Activated CD4-positive, alpha-beta T cell treated with anti-CD3 and anti-CD28 coated beads, Interleukin-2, amount 50 U/mL, for 4 hours (primary cell): ENCODE measurements at regions not wholly inside any gene's neighbourhood (a gene's known extent, or its start where the extent isn't known, plus 50 kb on each side); places are given as distances from the start of the nearest gene placed in this dataset.

Source experiments
- DNase-seq, 2 experiments: peaks; one replicate each; pipeline ENCODE4 v3.0.0-alpha.2; 2020

DNA sequence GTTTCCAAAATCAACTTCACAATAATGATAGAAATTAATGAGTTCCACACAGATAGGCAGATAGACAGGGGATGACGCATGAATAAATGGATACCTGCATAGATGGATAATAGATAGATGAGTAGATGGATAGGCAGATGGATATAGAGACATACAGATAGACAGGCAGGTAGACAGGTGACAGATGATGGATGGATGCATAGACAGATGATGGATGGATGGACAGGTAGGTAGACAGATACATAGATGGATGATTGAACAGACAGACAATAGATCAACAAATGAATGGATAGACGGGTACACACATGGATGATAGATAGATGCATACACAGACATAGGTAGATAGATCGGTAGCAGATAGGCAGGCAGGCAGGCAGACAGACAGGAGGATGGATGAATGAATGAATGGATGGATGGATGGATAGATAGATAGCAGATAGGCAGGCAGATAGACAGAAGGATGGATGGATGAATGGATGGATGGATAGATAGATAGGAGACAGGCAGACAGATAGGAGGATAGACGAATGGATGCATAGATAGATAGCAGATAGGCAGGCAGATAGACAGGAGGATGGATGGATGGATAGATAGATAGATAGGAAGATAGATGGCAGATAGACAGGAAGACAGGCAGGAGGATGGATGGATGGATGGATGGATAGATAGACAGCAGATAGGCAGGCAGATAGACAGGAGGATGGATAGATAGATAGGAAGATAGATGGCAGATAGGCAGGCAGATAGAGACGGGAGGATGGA, 142.5 kb downstream of the RBFOX3 start:
- DNase-seq: no peak

DNA sequence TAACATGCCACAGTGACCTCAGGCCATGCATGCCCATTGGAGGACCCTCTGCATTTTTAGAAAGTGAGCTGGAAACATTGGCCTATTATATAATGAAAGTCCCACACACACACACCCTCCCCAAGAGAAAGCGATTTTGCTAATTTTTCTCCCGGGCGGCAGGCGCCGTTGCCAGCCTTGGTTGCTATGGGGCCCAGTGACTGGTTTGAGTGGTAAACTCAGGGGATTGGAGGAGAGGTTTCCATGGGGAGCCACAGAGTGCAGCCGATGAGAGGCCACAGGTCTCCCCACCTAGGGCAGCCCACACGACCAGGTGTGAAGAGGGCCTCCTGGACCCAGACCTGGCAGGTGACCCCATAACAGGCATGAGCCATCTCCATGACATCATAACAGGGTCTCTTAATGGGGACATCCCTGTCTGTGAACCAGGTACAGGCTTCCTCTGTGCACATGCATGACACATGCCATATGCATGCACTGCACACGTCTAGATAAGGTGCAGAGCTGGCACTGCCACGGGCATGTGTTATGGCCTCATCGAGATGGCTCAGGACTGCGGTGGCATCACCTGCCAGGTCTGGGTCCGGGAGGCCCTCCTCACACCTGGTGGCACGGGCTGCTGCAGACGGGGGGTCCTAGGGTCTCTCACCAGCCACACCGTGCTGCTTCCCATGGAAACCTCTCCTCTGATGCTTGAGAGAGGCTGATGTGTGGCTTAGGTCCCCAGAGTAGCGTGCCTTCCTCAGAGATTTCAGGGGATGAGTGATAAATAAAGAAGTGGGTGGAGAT, 144.1 kb downstream of the RBFOX3 start:
- no peak for DNase-seq

DNA sequence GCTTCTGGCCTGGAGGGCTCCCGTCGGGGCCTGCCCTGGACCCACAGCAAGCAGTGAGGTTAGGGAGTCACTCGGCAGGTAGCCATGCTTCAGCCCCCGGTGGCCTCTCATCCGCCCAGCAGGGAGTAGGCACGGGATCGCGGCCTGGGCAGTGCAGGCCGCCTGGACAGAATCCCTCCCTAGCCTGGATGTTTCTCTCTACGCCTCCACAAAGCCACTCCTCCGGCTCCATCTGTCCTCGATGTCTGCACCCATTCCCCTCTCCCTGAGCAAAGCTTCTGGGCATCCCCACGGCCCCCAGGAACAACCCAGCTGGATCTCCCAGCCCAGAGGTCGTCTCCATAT, 145.2 kb downstream of the RBFOX3 start:
- no peak for DNase-seq

DNA sequence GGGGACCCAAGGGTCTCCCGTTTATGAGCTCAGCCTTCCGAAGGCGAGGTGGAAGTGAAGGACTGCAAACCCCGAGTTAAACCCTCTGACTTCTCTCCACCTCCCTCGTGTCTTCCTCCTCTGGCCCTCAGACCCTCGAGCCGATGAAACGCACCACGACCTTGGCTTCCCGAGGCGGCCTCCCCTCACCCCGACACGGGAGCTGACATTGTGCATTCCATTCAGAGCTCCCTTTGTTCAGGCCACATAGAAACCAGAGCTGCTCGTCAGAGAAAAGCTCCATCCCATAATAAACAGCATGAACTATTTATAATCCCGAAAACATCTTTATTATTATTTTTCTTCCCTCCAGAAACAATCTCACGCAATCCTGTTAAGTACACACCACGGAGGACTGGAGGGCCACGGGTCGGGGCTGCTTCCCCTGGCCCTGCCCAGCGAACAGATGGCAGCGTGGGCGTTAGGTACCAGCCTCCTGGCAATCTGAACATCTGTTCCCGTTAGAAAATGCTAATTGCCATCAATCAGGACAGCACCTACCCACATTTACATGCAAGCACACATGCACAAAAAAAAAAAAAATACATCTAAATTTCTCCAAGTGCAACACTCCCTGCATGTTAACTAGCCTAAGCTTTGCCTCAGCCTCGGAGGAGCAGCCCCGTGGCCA, 145.7 kb downstream of the RBFOX3 start:
- no peak for DNase-seq

DNA sequence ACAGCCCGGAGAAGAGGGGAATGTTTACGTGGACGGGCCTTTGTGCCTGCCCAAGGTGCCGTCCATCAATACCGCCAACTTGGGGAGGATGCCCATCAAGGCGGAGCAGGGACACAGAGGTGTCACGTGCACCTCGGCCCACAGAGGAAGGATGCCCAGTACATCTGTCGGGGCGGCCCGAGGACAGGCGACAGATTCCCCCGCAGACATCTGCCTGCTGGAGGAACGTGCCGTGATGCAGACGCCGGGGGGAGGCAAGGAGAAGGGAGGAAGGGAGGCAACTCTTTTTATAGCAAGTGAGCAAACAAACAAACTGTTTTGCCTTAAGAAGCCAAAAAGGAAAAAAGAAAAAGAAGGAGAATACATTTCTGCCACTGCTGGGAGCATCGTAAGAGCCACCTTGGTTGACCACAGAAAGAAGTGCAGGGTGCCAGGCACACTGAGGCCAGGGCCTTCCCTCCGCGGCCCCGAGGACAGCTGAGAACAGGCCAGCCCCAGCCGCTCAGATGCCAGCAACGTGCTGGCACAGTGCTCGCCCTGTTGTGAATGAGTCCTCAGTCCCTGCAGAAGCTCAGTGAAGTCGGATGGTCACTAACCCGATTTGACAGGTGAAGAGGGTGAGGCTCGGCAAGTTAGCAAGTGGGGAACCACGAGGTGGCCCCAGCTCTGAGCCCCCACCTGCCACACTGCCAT, 146.4 kb downstream of the RBFOX3 start:
- no peak for DNase-seq

DNA sequence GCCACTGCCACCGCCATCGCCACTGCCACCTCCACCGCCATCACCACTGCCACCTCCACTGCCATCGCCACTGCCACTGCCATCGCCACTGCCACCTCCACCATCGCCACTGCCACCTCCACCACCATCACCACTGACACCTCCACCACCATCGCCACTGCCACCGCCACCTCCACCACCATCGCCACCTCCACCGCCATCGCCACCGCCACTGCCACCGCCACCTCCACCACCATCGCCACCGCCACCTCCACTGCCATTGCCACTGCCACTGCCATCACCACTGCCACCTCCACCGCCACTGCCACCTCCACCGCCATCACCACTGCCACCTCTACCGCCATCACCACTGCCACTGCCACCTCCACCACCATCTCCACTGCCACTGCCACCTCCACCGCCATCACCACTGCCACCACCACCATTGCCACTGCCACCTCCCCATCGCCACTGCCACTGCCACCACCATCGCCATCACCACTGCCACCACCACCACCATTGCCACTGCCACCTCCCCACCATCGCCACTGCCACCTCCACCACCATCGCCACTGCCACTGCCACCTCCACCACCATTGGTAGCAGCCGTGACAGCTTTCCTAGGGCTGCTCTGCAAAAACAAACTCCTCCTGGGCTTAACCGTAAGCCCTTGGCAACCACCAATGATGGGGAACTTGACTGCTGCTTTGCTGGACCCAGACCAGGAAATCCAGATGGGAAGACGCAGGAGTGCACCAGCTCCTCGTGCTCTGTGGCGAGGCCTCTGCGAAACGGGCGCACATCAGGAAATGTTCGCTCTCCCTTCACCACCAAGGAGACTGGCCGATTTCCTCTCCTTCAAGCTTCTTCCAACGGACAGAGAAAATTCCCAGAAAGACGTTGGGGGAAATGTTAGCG, 147.2 kb downstream of the RBFOX3 start:
- no peak for DNase-seq

DNA sequence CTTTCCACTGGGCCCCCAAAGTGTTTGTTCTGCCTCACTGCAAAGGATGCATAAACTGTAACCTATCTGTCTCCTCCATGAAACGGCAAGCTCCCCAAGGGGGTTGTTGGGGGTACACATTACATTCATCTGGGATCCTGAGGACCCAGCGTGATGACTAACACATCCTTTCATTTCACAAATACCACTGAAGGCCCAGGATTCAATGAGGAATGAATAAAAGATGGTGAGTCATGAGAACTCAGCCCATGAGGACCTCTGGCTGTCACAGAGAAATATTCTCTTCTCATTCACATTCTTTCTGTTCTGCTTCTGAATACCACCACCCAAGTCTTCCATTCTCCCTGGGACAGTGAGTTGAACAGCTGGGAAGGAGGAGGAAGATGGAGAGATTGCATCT, 149.8 kb downstream of the RBFOX3 start:
- no peak for DNase-seq

DNA sequence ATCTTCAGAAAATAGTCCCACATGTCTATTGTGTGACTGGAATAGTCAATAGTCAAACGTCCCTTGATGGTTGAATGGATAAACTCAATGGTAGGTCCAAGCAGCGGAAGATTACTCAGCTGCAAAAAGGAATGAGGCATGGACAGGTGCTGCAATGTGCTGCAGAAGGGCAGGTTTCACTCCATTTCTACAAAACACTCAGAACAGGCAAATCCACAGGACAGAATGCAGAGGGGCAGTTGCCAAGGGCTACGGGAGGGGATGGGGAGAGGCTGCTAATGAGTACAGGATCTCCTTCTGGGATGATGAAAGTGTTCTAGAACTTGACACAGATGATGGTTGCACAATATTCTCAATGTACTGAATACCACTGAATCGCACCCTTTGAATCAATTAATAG, 151.0 kb downstream of the RBFOX3 start:
- no peak for DNase-seq

DNA sequence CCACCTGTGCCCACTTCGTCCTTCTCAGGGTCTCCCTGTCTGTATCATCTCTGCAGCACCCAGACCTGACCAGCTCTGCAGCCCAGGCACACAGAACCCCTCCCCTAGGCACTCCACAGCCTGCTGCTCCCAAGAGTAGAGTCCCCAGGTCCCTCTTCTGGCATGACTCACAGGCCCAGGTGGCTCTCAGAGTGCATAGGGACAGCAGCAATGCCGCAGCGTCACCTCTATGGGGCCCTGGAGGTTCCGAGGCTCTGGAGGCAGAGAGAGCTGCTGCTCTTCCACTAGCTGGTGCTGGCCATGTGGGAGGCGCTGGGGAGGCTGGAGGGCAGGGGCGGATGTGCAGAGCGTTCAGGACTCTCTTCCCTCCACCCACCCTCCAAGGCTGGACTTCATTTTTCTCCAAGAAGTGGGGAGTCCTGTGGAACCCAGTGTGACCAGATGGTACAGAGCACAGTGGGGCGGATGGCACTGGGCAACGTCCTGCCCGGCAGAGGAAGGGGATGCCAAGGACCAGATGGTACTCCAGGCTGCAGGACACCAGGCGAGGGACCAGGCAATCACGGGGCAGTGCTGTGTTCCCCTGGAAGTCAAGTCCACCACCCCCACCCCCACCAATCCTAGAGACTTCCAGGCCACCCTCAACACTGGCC, 151.7 kb downstream of the RBFOX3 start:
- DNase-seq: no peak

DNA sequence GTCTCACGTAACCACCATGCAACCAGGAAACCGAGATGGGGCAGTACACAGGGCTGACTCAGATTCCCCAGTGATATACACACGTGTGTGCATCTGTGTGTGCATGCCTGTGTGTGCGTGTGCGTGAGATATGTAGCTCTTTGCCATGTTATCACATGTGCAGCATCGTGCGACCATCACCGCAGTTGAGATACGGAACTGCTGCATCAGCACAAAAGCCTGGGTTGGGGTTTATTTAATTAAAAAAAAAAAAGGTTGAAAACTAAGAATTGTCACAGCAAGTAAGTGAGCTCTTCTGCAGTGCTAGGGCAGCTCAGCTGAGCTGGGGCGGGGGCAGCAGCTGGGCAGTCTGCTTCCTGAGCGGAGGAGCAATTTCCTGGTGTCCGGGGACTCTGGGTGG, 152.5 kb downstream of the RBFOX3 start:
- no peak for DNase-seq

DNA sequence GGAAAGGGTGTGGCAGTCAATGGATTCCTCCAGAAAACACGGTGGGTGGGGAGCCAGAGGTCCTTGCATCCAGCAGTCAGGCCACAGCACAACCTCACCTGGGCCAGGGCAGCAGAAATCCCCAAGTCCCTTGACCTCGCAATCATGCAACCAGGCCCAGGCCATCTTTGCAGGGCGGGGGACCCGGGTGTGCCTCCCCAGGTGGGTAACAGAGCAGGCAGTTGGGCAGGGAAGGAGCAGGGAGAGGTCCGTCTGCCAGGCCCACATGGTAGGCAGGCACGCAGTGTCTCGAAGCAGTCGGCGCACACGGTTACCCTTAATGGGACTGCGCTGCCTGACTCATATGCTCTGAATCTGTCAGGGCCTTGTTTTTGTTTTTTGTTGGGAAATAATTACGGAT, 153.0 kb downstream of the RBFOX3 start:
- DNase-seq: no peak

DNA sequence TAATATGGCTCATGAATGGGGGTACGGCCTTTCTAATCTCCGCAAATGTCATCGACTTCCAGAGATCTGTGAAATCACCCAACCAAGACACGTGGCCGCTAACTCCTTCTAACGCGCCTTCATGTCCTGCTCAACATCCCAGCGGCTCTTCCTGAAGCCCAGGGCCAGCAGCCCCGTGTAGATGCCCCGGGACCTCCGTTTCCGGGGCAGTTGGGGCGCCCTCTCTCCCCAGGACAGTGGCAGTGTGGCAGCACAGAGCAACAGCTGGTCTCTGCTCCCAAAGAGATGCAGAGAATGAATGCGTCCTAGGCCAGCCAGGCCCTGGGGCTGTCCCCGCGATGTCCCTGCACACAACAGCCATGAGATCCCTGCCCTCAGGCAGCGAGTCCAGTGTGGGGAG, 153.5 kb downstream of the RBFOX3 start:
- DNase-seq: no peak

DNA sequence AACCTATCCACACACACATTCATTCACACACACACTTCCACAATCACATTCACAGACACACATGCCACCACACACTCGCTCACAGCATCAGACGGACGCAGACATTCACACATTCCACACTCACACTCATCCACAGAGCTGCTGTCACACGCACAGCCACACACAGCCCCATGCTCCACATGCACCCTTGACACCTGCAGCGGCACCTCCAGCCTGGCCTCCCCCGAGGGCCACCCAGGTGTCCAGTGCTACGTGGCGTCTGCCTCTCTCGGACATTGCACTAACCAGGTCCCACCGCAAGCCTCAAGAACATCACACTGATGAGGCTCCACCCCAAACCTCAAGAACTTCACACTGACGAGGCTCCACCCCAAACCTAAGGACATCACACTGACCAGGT, 155.2 kb downstream of the RBFOX3 start:
- no peak for DNase-seq

DNA sequence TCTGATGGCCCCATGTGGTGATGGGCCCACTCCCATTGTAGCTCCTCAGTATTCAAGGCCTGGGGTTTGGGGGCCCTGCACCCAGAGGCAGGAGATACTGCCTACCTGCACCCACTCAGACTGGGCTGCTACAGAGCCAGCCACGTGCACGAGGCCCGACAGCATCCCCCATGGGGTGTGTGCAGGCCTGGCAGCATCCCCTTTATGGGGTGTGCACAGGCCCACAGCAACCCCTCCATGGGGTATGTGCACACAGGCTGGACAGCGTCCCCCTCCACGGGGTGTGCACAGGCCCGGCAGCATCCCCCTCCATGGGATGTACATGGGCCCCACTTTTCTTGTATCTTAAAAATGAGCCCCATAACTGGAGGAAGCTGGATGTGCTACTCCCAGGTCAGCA, 156.0 kb downstream of the RBFOX3 start:
- DNase-seq: no peak

DNA sequence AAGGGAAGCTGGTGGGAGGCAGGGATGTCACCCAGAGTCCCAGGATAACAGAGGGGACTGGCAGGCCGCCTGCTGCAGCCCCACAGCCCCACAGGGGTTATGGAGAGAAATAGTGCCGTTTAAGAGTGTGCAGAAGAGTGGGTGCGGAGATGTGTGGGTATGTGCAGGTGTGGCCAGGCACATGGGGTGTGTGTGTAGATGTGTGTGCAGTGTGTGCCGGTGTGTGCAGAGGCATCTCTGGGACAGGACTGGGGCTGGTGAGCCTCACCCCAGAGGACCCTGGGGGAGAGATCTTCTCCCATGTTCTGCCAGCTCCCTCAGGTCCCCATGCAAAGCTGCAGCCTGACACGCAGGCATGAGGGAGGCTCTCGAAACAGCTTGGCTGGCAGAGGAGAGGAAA, 157.4 kb downstream of the RBFOX3 start:
- no peak for DNase-seq

DNA sequence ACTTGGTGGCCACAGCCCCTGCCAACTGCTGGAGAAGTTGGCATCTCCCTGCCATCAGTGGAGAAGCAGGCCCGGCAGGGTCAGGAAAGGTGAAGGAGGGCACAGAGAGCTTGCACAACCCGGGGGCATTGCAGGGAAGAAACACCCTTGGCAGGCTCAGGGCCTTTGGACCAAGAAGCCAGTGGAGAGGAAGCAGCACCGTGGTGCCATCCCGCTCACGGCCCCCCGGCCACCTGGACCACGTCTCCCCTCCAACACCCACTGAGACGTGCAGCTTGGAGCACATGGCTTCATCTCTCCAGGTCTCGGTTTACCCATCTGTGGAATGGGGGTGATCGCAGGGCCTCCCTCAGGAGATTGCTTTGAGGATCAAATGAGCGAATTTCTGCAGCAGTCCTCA, 158.1 kb downstream of the RBFOX3 start:
- no peak for DNase-seq

DNA sequence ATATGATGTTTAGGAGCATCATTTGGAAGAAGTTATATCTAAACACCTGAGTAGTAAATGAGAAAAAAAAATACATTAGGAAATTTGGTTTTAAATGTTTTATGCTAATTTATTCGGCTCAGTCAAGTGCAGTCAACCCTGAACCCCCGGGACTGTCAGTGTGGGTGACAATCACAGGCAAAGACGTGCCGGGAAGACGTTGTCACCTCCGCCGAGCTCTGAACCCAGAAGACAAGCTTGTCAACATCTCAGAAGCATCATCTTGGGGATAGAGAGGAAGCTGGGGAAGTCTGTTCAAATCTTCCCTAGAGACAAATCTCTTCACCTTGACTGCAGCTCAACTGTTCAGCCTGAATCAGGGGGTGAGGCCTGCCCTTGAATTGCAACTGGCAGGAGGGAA, 159.7 kb downstream of the RBFOX3 start:
- DNase-seq: no peak

DNA sequence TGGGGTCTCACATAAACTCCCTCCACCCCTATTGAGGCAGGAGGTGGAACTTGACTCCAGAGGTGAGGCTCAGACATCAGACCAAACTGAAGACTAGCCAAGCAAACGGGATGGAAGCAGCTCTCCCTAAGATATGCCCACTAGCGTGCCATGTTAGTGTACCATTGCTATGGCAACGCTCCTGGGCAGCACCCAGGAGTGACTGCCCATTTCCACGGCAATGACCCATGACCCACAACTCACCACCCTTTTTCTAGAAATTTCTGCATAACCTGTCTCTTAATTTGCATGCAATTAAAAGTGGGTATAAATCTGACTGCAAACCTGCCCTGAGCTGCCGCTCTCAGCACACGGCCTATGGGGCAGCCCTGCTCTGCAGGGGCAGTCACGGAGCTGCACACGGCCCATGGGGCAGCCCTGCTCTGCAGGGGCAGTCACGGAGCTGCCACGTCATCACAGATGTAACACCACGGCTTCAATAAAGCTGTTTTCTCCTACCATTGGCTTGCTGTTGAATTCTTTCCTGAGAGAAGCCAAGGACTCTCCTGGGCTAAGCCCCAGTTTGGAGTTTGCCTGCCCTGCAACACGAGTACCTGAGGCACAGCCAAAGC, 164.3 kb downstream of the RBFOX3 start:
- DNase-seq: no peak

DNA sequence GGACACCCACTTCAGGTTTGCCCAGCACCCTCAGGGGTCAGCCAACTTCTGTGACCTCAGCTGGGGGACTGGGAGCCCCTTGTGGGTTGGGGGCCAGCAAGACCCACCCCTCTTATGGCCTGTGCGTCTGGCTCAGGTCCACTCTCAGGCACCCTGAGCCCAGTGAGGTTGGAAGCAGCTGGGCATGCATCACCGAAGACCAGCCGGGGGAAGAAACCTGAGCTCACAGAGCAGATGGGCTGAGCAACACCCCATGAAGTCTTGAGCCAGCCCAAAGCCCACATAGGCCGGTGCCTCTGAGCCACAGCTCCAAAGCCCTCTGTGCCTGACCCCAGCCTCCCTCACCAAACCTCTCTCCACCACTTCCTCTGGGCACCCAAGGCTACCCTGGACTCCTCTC, 166.7 kb downstream of the RBFOX3 start:
- DNase-seq: no peak

DNA sequence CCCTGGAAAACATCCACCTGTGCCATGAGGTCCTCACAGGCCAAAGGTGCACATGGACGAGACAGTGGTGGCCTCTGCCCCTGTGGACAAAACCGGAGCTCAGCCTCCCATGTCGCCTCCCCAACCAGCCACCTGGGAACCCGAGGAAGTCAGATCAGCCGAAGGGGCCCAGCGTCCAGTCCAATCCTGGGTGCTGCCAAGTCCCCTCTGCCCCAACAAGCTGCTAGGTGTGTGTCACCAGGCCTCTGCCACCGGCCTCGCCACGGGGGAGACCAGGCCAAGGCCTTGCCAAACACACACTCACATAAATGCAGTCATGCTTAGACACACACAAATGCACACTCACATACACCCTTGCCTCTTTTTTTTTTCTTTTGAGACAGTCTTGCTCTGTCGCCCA, 167.8 kb downstream of the RBFOX3 start:
- DNase-seq: no peak

DNA sequence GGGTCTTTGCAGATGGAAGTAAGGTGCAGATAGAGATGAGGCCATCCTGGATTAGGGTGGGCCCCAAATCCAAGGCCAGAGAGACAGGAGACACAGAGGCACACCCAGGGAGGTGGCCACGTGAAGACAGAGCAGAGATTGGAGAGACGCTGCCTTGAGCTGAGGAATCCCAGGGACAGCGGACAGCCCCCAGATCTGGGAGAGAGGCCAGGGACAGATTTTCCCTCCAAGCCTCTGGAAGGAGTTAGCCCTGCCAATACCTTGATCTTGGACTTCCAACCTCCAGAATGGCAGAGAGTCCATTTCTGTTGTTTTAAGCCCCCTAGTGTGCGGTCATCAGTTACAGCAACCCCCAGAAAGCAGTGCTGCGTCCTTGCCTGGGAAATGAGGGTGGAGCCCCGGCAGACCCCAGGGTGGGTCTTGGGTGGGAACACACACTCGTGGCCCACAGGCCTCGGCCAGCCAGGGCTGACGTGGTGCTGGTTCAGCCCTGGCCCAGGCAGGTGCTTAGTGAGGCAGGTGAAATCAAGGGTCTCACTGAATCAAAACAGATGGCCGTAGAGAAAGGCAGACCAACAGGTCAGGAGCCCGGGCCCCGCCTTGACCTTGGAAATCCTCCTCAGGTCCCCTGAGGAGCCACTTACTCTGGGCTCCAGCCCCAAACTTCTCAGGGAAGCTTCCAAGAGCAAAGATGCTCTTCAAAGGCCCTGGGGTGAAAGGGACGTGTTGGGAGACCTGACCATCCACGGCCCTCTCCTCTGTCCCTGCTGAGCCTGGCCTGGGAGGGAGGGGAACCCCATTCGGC, 169.3 kb downstream of the RBFOX3 start:
- no peak for DNase-seq
